T1000 (cell line): ENCODE measurements at regions not wholly inside any gene's neighbourhood (a gene's known extent, or its start where the extent isn't known, plus 50 kb on each side); places are given as distances from the start of the nearest gene placed in this dataset.

ENCODE experiments used
- DNase-seq: peaks from one replicate; lab custom pipeline; 2025; ENCODE audit warnings: mixed read lengths; lab: John Stamatoyannopoulos, UW

- no peak for DNase-seq
Measured at GRCh38 chr12:114741940-114742339, 58.0 kb upstream of the TBX3 start.

- no peak for DNase-seq
Measured at GRCh38 chr12:114740448-114740847, 56.5 kb upstream of the TBX3 start.

- DNase-seq, result no peak
Measured at GRCh38 chr12:114738460-114739184, 54.6 kb upstream of the TBX3 start.

- DNase-seq, result no peak
Measured at GRCh38 chr12:114735680-114736374, 51.9 kb upstream of the TBX3 start.

- DNase-seq, result no peak
Measured at GRCh38 chr12:114735011-114735410, 51.0 kb upstream of the TBX3 start.

GRCh38 chr12:114733919-114734318 lies 49.9 kb upstream of the TBX3 start:
- no peak for DNase-seq
